T follicular helper cell (primary cell): ENCODE measurements at regions not wholly inside any gene's neighbourhood (a gene's known extent, or its start where the extent isn't known, plus 50 kb on each side); places are given as distances from the start of the nearest gene placed in this dataset.

ENCODE experiments used
- DNase-seq: peaks from one replicate; pipeline ENCODE4 v3.0.0-alpha.2; 2020; ENCODE audit warnings: low read depth

- DNase-seq: no peak
Observed at GRCh38 chr6:119541132-119541905, 191.8 kb upstream of the MAN1A1 start.

GRCh38 chr6:119540417-119540816 is 190.9 kb upstream of the MAN1A1 start:
- DNase-seq: no peak

- no peak for DNase-seq
Observed at GRCh38 chr6:119539066-119539746, 189.6 kb upstream of the MAN1A1 start.

- DNase-seq: no peak
Observed at GRCh38 chr6:119536666-119537065, 187.1 kb upstream of the MAN1A1 start.

GRCh38 chr6:119535332-119535731 is 185.8 kb upstream of the MAN1A1 start:
- no peak for DNase-seq

GRCh38 chr6:119533603-119534279 is 184.2 kb upstream of the MAN1A1 start:
- DNase-seq: no peak

- no peak for DNase-seq
Observed at GRCh38 chr6:119527231-119527578, 177.6 kb upstream of the MAN1A1 start.

- no peak for DNase-seq
Observed at GRCh38 chr6:119526561-119527230, 177.1 kb upstream of the MAN1A1 start.

GRCh38 chr6:119524410-119524809 is 174.8 kb upstream of the MAN1A1 start:
- no peak for DNase-seq

GRCh38 chr6:119523556-119523955 is 174.0 kb upstream of the MAN1A1 start:
- no peak for DNase-seq

- DNase-seq: no peak
Observed at GRCh38 chr6:119521251-119521650, 171.7 kb upstream of the MAN1A1 start.

GRCh38 chr6:119517428-119517827 is 167.9 kb upstream of the MAN1A1 start:
- DNase-seq: no peak

GRCh38 chr6:119514345-119514744 is 164.8 kb upstream of the MAN1A1 start:
- no peak for DNase-seq

- no peak for DNase-seq
Observed at GRCh38 chr6:119511024-119511423, 161.5 kb upstream of the MAN1A1 start.

- DNase-seq: no peak
Observed at GRCh38 chr6:119510246-119510645, 160.7 kb upstream of the MAN1A1 start.

- no peak for DNase-seq
Observed at GRCh38 chr6:119506631-119507174, 157.1 kb upstream of the MAN1A1 start.

GRCh38 chr6:119501798-119502483 is 152.4 kb upstream of the MAN1A1 start:
- DNase-seq: no peak

- DNase-seq: no peak
Observed at GRCh38 chr6:119499797-119500196, 150.2 kb upstream of the MAN1A1 start.

GRCh38 chr6:119497988-119498727 is 148.6 kb upstream of the MAN1A1 start:
- DNase-seq: no peak

- DNase-seq: no peak
Observed at GRCh38 chr6:119495230-119495683, 145.7 kb upstream of the MAN1A1 start.

GRCh38 chr6:119493980-119494379 is 144.4 kb upstream of the MAN1A1 start:
- no peak for DNase-seq
